H9 (cell line): ENCODE measurements at regions not wholly inside any gene's neighbourhood (a gene's known extent, or its start where the extent isn't known, plus 50 kb on each side); places are given as distances from the start of the nearest gene placed in this dataset.

Experiments used
- DNase-seq: peaks from one replicate; pipeline ENCODE4 v3.0.0-alpha.2; 2017
- H2AFZ ChIP-seq: one replicate; pipeline ENCODE4 v1.6.1; 2013; ENCODE audit warnings: mild to moderate bottlenecking, low read length, control low read depth, moderate library complexity
- H2AK5ac ChIP-seq: 2 replicates; pipeline ENCODE4 v1.6.1; 2013; ENCODE audit warnings: low read length, control low read depth, mixed read lengths; ENCODE audit not compliant: insufficient read length
- H2BK120ac ChIP-seq: one replicate; pipeline ENCODE4 v1.6.1; 2013; ENCODE audit warnings: low read depth, mild to moderate bottlenecking, low read length, control low read depth, inconsistent platforms; ENCODE audit not compliant: poor library complexity, severe bottlenecking
- H2BK12ac ChIP-seq: 2 replicates; pipeline ENCODE4 v1.6.1; 2013; ENCODE audit warnings: low read length, control low read depth, mixed read lengths, low read depth; ENCODE audit not compliant: insufficient read length
- H2BK15ac ChIP-seq: 2 replicates; pipeline ENCODE4 v1.6.1; 2013; ENCODE audit warnings: low read depth, low read length, control low read depth
- H2BK20ac ChIP-seq: one replicate; pipeline ENCODE4 v1.6.1; 2013; ENCODE audit warnings: low read depth, mild to moderate bottlenecking, low read length, control low read depth, inconsistent platforms; ENCODE audit not compliant: poor library complexity, severe bottlenecking
- H2BK5ac ChIP-seq: 2 replicates; pipeline ENCODE4 v1.6.1; 2013; ENCODE audit warnings: low read length, control low read depth, mixed read lengths; ENCODE audit not compliant: insufficient read length
- H3K14ac ChIP-seq: 2 replicates; pipeline ENCODE4 v1.6.1; 2013; ENCODE audit warnings: low read length, control low read depth; ENCODE audit not compliant: insufficient read depth
- H3K18ac ChIP-seq: 2 replicates; pipeline ENCODE4 v1.6.1; 2013; ENCODE audit warnings: low read depth, mild to moderate bottlenecking, mixed read lengths, low read length, control low read depth; ENCODE audit not compliant: insufficient read length
- H3K23ac ChIP-seq: 2 replicates; pipeline ENCODE4 v1.6.1; 2013; ENCODE audit warnings: low read length, control low read depth, mixed read lengths, low read depth; ENCODE audit not compliant: insufficient read length
- H3K23me2 ChIP-seq: 2 replicates; pipeline ENCODE4 v1.6.1; 2013; ENCODE audit warnings: low read depth, mild to moderate bottlenecking, mixed read lengths, low read length, control low read depth; ENCODE audit not compliant: insufficient read length, poor library complexity, severe bottlenecking
- H3K27ac ChIP-seq: 2 replicates; pipeline ENCODE4 v1.5.1; 2013; ENCODE audit warnings: low read length, control low read depth, mixed read lengths, low read depth; ENCODE audit not compliant: insufficient read length
- H3K27me3 ChIP-seq: 2 replicates; pipeline ENCODE4 v1.6.1; 2013; ENCODE audit warnings: low read length, control low read depth, inconsistent platforms; ENCODE audit not compliant: insufficient read depth
- H3K4ac ChIP-seq: 2 replicates; pipeline ENCODE4 v1.6.1; 2013; ENCODE audit warnings: low read depth, mild to moderate bottlenecking, control low read depth, inconsistent platforms, low read length, moderate library complexity
- H3K4me1 ChIP-seq: 2 replicates; pipeline ENCODE4 v1.6.1; 2013; ENCODE audit warnings: low read length, control low read depth, inconsistent platforms; ENCODE audit not compliant: insufficient read depth
- H3K4me2 ChIP-seq: 2 replicates; pipeline ENCODE4 v1.6.1; 2013; ENCODE audit warnings: low read length, control low read depth, mixed read lengths; ENCODE audit not compliant: insufficient read length, insufficient read depth
- H3K56ac ChIP-seq: 2 replicates; pipeline ENCODE4 v1.6.1; 2013; ENCODE audit warnings: low read depth, mild to moderate bottlenecking, mixed read lengths, low read length, control low read depth; ENCODE audit not compliant: insufficient read length
- H3K79me1 ChIP-seq: 2 replicates; pipeline ENCODE4 v1.6.1; 2013; ENCODE audit warnings: low read depth, mild to moderate bottlenecking, moderate library complexity, low read length, control low read depth, inconsistent platforms; ENCODE audit not compliant: insufficient read depth, poor library complexity, severe bottlenecking
- H3K79me2 ChIP-seq: 2 replicates; pipeline ENCODE4 v1.6.1; 2013; ENCODE audit warnings: low read length, control low read depth, inconsistent platforms; ENCODE audit not compliant: insufficient read depth
- H3K9ac ChIP-seq: 2 replicates; pipeline ENCODE4 v1.6.1; 2013; ENCODE audit warnings: low read length, control low read depth, mixed read lengths; ENCODE audit not compliant: insufficient read length; ENCODE audit errors: extremely low read depth
- H3K9me3 ChIP-seq: one replicate; pipeline ENCODE4 v1.6.1; 2013; ENCODE audit warnings: low read depth, low read length, inconsistent platforms; ENCODE audit not compliant: control insufficient read depth
- H3T11ph ChIP-seq: one replicate; pipeline ENCODE4 v1.6.1; 2013; ENCODE audit warnings: mild to moderate bottlenecking, low read length, control low read depth, inconsistent platforms
- H4K20me1 ChIP-seq: one replicate; pipeline ENCODE4 v1.6.1; 2013; ENCODE audit not compliant: control insufficient read depth, insufficient read length, insufficient read depth
- H4K5ac ChIP-seq: 2 replicates; pipeline ENCODE4 v1.6.1; 2013; ENCODE audit warnings: low read depth, mild to moderate bottlenecking, mixed read lengths, low read length, control low read depth; ENCODE audit not compliant: insufficient read length
- H4K8ac ChIP-seq: replicated peaks from 2 replicates; pipeline ENCODE4 v1.6.1; 2013; ENCODE audit warnings: low read length, control low read depth, mixed read lengths, low read depth; ENCODE audit not compliant: insufficient read length
- H4K91ac ChIP-seq: 2 replicates; pipeline ENCODE4 v1.6.1; 2013; ENCODE audit warnings: low read depth, mild to moderate bottlenecking, moderate library complexity, mixed read lengths, low read length, control low read depth; ENCODE audit not compliant: insufficient read length
- H3K27ac Mint-ChIP-seq, 3 experiments: 2 replicates in 2 of 3; 3 replicates in 1 of 3; pipeline ENCODE4 v1.8.0; 2020 to 2021; ENCODE audit warnings: mixed read lengths in 3 of 3, mild to moderate bottlenecking in 1 of 3, moderate library complexity in 1 of 3
- H3K27me3 Mint-ChIP-seq: 2 replicates; pipeline ENCODE4 v1.8.0; 2021; ENCODE audit warnings: low read depth, mild to moderate bottlenecking, moderate library complexity, mixed read lengths
- H3K36me3 Mint-ChIP-seq, 3 experiments: 2 replicates in 2 of 3; 3 replicates in 1 of 3; pipeline ENCODE4 v1.8.0; 2020 to 2021; ENCODE audit warnings: low read depth in 3 of 3, mixed read lengths in 3 of 3; ENCODE audit not compliant: insufficient read depth in 1 of 3
- H3K4me1 Mint-ChIP-seq, 2 experiments: 2 replicates each; pipeline ENCODE4 v1.8.0; 2020; ENCODE audit warnings: mixed read lengths in 2 of 2
- H3K4me3 Mint-ChIP-seq, 2 experiments: 2 replicates in 1 of 2; 3 replicates in 1 of 2; pipeline ENCODE4 v1.8.0; 2020 to 2021; ENCODE audit warnings: mild to moderate bottlenecking in 2 of 2, mixed read lengths in 2 of 2, moderate library complexity in 1 of 2
- H3K9me3 Mint-ChIP-seq, 2 experiments: 2 replicates in 1 of 2; 3 replicates in 1 of 2; pipeline ENCODE4 v1.8.0; 2020; ENCODE audit warnings: mild to moderate bottlenecking in 2 of 2, mixed read lengths in 2 of 2, moderate library complexity in 1 of 2
- CTCF ChIP-seq: fragments of 200-600 bp; sonication (generic); conservative IDR thresholded peaks from 3 replicates; pipeline ENCODE4 v1.8.0; 2021; ENCODE audit warnings: antibody characterized with exemption, mild to moderate bottlenecking
- WGBS: extraction: QIAGEN DNeasy Blood & Tissue Kit; methylation state at CpG from one replicate; pipeline ENCODE4 v1.1.7; 2013; ENCODE audit warnings: missing lambda C conversion rate, low lambda C conversion rate, mixed read lengths; ENCODE audit not compliant: insufficient read length; ENCODE audit errors: extremely low coverage; 5-methylcytosine and 5-hydroxymethylcytosine counted together

- H3K9me3 ChIP-seq, result no peaks in the 10 kb centered on the region
- no peaks in the 10 kb centered on the region for H3K27me3 Mint-ChIP-seq
- no peak overlapping the region for H2BK5ac ChIP-seq
- H3K4me1 Mint-ChIP-seq, result no peaks in the 10 kb centered on the region
- H4K20me1 ChIP-seq, result no peaks in the 10 kb centered on the region
- H4K8ac ChIP-seq, result no peak overlapping the region
- no peaks in the 10 kb centered on the region for H3K79me1 ChIP-seq
- no peak overlapping the region for H3K56ac ChIP-seq
- no CpG with 5 or more reads among the region's 4 CpGs for WGBS
- no peaks in the 10 kb centered on the region for H3K27me3 ChIP-seq
- peak overlapping the region in 1 of 3 experiments; percentile 59; a peak in 1 of 7 replicates for H3K27ac Mint-ChIP-seq
- no peak overlapping the region for H3K4me3 Mint-ChIP-seq
- no peak overlapping the region for H3K23ac ChIP-seq
- H2BK20ac ChIP-seq, result no peak overlapping the region
- no peak overlapping the region for H2AFZ ChIP-seq
- H2AK5ac ChIP-seq, result no peak overlapping the region
- H3K9ac ChIP-seq, result no peak overlapping the region
- no peak for TF ChIP-seq CTCF
- H2BK12ac ChIP-seq, result no peak overlapping the region
- H3K4me1 ChIP-seq, result no peaks in the 10 kb centered on the region
- H3T11ph ChIP-seq, result no peak overlapping the region
- no peaks in the 10 kb centered on the region for H3K79me2 ChIP-seq
- no peaks in the 10 kb centered on the region for H3K23me2 ChIP-seq
- no peak overlapping the region for H3K4me2 ChIP-seq
- H3K27ac ChIP-seq, result no peak overlapping the region
- H3K36me3 Mint-ChIP-seq, result peaks cover 2 to 7% (median 4%) of the 10 kb centered on the region in 3 experiments; a peak in 5 of 7 replicates
- DNase-seq, result no peak
- H4K5ac ChIP-seq, result no peak overlapping the region
- no peak overlapping the region for H3K18ac ChIP-seq
- no peak overlapping the region for H2BK15ac ChIP-seq
- H4K91ac ChIP-seq, result no peak overlapping the region
- no peak overlapping the region for H2BK120ac ChIP-seq
- peaks cover 0 to 7% of the 10 kb centered on the region in 2 experiments; a peak in 3 of 5 replicates for H3K9me3 Mint-ChIP-seq
- H3K14ac ChIP-seq, result no peak overlapping the region
- H3K4ac ChIP-seq, result no peak overlapping the region
These were observed 150.5 kb upstream of the SPRY1 start for GRCh38 chr4:123246085-123246484.
